OCI-LY7 (cell line): ENCODE measurements at regions not wholly inside any gene's neighbourhood (a gene's known extent, or its start where the extent isn't known, plus 50 kb on each side); places are given as distances from the start of the nearest gene placed in this dataset.

Experiments used
- EZH2phosphoT487 ChIP-seq: fragments of 200-600 bp; sonication (generic); IDR thresholded peaks from 2 replicates; pipeline ENCODE4 v1.6.1; 2018; ENCODE audit warnings: low read depth, borderline replicate concordance, mild to moderate bottlenecking, mixed run types, antibody characterized with exemption, low read length, moderate library complexity, mixed read lengths
- TF ChIP-seq, protein P1 (sequence below): fragments of 200-600 bp; sonication (generic); conservative IDR thresholded peaks from 2 replicates; pipeline ENCODE4 v1.5.1; 2014; ENCODE audit warnings: mild to moderate bottlenecking, antibody characterized with exemption, low read length, moderate library complexity, mixed read lengths

DNA sequence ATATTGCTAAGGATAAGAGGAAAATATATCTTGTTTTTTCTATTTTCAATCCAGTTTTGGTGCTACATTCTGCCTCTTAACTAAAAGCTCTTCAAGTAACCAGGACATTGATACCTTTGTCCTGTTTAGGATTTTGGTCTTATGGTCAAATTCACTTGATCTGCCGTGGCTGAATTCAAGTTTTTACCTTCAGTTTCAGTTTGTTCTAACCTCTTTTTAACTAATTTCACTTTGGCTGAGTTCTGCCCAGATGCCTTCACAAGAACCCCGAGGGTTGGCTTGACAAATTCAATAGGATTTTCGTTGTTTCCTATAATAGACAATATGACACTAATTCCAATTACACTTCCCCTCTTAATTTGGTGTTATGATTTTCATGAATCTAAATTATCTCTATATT, 84.5 kb upstream of the C1orf21 start:
- TF ChIP-seq, protein P1, sequence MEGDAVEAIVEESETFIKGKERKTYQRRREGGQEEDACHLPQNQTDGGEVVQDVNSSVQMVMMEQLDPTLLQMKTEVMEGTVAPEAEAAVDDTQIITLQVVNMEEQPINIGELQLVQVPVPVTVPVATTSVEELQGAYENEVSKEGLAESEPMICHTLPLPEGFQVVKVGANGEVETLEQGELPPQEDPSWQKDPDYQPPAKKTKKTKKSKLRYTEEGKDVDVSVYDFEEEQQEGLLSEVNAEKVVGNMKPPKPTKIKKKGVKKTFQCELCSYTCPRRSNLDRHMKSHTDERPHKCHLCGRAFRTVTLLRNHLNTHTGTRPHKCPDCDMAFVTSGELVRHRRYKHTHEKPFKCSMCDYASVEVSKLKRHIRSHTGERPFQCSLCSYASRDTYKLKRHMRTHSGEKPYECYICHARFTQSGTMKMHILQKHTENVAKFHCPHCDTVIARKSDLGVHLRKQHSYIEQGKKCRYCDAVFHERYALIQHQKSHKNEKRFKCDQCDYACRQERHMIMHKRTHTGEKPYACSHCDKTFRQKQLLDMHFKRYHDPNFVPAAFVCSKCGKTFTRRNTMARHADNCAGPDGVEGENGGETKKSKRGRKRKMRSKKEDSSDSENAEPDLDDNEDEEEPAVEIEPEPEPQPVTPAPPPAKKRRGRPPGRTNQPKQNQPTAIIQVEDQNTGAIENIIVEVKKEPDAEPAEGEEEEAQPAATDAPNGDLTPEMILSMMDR, result no peak
- no peak for TF ChIP-seq EZH2phosphoT487
